HuH-7.5 (cell line): ENCODE measurements at regions not wholly inside any gene's neighbourhood (a gene's known extent, or its start where the extent isn't known, plus 50 kb on each side); places are given as distances from the start of the nearest gene placed in this dataset.

ENCODE experiments used
- DNase-seq: peaks from one replicate; pipeline ENCODE4 v3.0.0; 2011; ENCODE audit warnings: low spot score

DNA sequence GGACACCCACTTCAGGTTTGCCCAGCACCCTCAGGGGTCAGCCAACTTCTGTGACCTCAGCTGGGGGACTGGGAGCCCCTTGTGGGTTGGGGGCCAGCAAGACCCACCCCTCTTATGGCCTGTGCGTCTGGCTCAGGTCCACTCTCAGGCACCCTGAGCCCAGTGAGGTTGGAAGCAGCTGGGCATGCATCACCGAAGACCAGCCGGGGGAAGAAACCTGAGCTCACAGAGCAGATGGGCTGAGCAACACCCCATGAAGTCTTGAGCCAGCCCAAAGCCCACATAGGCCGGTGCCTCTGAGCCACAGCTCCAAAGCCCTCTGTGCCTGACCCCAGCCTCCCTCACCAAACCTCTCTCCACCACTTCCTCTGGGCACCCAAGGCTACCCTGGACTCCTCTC lies 166.7 kb downstream of the RBFOX3 start:
- DNase-seq = no peak

DNA sequence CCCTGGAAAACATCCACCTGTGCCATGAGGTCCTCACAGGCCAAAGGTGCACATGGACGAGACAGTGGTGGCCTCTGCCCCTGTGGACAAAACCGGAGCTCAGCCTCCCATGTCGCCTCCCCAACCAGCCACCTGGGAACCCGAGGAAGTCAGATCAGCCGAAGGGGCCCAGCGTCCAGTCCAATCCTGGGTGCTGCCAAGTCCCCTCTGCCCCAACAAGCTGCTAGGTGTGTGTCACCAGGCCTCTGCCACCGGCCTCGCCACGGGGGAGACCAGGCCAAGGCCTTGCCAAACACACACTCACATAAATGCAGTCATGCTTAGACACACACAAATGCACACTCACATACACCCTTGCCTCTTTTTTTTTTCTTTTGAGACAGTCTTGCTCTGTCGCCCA lies 167.8 kb downstream of the RBFOX3 start:
- no peak for DNase-seq

DNA sequence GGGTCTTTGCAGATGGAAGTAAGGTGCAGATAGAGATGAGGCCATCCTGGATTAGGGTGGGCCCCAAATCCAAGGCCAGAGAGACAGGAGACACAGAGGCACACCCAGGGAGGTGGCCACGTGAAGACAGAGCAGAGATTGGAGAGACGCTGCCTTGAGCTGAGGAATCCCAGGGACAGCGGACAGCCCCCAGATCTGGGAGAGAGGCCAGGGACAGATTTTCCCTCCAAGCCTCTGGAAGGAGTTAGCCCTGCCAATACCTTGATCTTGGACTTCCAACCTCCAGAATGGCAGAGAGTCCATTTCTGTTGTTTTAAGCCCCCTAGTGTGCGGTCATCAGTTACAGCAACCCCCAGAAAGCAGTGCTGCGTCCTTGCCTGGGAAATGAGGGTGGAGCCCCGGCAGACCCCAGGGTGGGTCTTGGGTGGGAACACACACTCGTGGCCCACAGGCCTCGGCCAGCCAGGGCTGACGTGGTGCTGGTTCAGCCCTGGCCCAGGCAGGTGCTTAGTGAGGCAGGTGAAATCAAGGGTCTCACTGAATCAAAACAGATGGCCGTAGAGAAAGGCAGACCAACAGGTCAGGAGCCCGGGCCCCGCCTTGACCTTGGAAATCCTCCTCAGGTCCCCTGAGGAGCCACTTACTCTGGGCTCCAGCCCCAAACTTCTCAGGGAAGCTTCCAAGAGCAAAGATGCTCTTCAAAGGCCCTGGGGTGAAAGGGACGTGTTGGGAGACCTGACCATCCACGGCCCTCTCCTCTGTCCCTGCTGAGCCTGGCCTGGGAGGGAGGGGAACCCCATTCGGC lies 169.3 kb downstream of the RBFOX3 start:
- no peak for DNase-seq

DNA sequence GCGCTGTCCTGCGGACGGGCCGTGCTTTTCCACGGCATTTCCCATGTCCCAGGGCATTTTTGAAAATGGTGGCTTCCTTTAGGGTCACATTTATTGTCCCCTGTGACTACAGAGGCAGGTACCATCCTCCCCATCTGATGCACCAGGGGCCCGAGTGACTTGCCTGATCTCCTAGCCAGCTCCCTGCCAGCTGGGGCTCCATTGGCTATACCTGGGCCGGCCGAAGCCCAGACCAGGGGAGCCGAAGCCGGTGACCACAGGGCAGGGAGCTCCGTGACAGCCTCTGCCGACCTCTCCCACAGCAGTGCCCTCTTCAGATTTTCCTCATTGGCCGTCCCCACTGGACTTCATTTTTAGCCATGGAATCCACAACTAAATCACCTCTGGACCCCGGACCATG lies 170.6 kb downstream of the RBFOX3 start:
- no peak for DNase-seq

DNA sequence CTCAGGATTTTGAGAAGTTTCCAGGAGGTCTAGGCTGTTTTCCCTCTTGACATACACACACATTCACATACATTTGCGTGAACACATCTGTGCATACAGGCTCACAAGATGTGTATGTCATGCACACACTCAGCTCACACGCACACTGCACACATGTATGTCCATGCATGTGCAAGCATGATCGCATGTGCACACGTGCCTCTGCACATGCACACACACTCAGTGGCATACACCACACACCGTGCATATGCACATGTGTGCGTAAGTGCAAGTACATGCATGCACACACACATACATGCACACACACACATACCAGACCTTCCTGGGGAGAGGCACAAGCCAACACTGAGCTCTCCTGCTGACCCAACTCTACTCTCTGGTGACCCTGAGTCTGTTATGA lies 171.4 kb downstream of the RBFOX3 start:
- no peak for DNase-seq

DNA sequence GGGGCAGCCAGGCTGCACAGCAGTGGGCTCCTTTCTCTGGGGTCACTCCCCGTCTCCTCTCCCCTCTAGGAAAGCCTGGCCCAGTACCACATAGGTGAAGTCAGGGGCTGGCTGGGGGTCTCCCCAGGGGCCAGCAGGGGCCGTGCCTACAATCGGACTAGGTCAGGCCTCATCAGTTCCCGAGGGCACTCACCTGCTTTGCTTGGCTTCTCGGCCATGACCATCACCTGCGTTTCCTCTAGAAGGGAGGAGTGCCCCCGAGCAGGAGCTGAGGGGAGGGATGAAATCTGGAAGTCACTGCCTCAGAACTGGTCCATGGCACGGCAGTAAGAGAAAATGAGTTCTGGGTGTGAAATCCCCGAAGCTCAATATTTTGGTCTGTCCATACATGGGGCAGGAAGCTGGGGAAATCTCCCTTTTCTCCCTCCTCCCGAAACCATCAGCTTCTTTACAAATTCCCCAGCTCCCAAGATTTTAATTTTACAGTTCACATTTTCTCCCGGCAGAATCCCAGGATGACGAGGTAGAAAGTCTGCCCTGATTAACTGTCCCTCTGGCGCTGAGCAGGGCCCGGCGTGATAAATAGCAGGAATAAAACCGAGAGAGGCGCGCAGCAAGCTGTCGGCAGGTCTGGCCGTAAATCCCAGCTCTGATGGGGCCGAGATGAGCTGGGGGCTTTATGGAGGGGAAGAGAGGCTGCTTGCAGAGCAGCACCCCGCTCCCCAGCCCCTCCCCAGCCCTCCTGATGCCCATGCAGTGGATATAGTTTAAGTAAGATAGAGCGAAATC lies 172.1 kb downstream of the RBFOX3 start:
- DNase-seq = no peak

DNA sequence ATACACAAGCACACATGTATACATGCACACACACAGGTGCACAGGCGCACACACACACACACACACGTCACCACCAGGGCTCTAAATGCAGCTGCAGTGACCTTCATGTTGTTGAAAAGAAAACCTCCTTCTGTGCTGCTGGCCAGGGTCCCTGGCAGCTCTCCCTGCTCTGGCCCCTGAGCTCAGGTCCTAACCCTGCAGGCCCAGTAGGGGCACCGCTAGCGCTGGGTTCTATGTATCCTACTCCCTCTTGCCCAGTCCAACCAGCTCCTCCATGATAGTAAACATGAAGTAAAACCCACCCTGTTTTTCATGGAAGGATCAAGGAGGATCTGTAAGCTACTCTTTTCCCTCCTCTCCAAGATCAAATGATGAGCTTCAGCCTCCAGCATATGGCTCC lies 172.8 kb downstream of the RBFOX3 start:
- no peak for DNase-seq

DNA sequence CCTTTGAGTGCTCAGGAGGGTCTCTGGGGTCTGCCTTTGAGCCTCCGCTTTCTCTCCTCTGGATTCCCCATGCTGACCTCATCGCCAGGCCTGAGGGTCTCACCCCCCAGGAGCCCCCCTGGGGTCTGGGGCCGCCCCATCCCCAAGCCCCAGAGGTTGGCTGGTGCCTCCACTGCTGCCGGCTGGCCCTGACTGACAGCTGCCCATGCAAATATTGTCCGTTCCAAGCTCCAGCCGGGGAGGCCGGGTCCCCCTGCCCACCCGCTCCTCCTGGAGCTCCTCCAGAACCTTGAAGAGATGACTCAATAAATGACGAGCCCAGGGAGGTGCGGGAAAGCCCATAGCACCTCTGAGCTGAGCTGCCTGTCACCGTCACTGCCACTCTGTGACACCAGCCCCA lies 173.8 kb downstream of the RBFOX3 start:
- DNase-seq = no peak

DNA sequence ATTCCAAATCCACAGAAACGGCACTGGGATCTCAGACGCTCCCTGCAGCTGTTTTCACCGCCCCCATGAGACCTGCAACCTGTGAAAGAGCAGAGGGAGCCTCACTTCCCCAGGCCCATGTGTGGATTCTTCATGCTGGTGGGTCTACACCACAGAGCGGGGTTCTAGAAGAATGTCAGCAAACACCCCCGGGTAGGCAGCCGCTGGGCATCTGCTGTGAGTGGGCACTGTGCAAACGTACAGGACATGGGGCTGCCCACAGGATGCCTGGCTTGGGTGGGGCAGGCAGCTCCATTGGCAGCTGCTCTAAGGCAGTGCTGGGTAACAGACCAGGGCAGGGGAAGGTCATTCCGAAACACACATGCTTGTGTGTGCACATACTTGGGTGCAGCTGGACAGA lies 174.9 kb downstream of the RBFOX3 start:
- no peak for DNase-seq

DNA sequence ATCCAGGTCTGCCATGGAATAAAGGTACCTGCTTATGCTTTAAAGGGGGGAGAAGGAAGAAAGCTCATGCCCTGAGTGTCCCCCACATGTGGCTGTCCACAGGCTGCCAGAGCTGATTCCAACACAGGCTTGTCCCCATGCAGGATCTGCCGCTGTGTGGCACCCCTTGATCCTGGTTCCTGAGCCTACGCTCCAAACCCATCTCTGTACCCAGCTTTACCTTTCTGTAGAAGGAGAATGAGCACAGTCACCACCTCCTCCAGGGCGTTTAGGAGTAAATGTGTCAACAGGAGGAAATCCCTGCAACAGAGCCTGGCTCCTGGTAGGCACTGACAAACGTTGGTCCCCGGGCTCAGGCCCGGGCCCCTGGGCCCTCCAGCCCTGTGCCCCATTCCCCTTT lies 175.6 kb downstream of the RBFOX3 start:
- DNase-seq = no peak

DNA sequence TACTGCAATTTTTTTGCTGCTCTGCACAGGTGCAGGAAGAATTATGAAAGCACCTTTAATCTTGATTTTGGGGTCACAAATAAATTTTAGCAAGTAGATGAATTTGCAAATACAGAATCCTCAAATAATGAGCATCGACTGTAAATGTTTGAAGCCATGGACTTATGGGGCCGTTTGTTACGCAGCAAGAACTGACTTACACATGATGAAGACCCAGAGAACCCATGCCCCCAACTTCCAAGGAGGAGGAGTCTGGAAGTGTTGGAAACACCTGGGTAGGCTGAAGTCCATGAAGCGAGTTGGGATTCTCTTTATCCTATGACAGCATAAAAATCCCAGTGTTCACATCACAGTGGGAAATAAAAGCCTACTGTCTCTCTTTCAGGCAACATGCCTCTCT lies 176.6 kb downstream of the RBFOX3 start:
- DNase-seq = no peak

DNA sequence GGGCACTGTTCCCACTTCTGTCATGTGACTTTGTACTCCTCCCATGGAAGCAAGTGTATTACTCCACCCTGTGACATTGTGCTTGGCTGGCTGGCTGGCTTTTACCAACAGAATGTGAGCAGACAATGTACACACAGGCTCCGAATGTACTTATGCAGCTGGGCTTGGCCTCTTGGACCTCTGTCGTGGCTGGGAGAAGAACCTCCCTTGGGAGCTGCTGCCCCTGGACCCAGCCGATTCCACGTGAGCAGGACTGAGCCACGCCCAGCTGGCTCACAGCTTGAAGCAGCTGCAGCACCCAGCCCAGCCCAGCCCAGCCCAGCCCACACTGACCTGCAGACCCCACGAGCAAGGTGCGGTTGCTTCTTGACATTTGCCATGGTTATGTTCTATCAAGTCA lies 177.5 kb downstream of the RBFOX3 start:
- DNase-seq = no peak

DNA sequence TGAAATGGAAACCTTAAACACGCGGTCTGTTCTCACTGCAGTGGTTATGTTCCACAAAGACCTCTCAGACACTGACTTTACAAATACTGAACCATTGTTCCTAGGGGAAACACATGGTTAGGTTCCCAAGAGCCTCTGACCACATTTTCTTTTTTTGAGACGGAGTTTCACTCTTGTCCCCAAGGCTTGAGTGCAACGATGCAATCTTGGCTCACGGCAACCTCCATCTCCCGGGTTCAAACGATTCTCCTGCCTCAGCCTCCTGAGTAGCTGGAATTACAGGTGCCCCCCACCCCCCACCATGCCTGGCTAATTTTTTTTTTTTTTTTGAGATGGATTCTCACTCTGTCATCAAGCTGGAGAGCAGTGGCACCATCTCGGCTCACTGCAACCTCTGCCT lies 179.7 kb downstream of the RBFOX3 start:
- DNase-seq = no peak

DNA sequence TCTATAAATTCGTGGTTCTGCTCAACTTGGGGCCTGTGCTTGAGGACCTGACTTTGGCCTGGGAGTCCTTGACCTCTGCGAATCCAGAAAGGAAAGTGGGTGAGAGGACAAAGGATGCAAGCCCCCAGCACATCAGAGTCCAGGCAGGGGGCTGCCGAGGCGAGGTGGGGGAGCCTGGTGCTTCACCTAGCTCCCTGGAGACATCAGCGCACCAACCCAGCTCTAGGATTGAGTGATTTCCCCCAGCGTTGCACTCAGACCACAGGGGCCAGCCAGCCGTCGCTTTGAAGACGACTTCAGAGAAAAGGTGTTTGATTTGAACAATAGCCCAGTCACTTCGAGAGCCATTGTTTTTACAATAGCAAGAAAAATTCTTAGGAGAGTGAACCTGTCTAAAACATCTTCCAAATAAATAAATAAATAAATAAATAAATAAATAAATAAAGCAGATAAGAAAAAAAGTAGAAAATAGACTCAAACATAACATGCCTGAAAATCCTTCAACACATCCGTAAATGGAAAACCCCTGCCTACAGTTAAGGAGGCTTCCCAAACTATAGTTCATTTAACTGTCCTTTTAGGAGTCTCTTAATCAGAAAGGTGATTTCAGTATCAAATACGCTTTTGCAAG lies 180.9 kb downstream of the RBFOX3 start:
- DNase-seq = no peak

DNA sequence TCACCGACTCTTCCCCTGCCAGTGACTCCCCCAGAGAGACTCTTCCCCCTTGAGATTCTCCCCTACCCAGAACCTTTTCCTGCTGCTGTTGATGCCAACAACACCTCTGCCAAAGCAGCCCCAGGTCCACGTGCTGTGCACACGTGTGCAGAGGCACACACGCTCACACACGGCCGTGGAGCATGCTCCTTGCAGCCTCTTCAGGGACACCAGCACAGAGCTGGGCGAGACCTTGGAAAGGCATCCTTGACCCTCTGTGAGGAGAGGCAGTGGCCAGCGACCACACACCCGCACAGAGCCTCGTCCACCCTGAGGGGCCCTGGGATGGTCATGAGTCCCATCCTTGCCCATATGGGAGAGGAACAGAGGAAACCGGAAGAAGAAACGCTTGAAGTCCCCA lies 181.9 kb downstream of the RBFOX3 start:
- no peak for DNase-seq

DNA sequence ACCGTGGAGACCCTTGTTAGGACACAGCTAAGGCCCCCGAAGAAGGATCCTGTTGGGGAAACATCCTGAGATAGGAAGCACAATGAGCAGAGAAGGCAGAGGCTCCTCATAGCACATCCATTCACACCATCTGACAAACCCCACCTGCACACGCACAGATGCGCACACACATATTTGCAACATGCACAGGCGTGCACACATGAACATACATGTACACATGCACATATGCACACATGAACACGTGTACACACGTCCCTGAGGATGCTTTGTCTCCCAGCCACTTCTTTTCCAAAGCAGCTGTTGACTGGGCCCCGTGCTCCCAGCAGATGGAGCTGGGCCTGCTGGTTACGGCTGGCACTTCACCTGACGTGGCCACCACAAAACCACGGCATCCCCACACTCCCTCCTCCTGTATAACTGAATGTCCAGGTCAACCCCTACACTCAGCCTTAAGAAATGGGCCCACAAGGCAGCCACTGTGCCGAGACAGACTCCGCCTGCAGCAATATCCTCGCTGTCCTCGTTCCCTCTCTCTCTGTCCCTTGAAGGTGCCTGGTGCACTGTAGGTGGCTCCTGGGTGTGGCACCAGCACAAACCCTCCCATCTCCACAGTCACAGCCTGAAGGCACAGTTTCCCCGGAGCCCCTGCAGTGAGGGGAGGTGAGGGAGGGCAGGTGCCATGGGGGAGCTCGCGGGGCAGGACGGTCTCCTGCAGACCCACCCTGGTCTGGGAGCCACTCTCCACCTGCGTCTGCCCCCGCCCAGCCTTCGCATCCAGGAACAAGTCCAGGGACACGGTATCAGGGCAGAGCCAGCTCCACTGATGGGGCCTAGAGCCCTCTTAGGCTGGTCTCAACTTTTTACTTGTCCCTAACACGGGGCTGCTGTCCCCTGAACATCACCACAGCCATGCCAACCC lies 183.0 kb downstream of the RBFOX3 start:
- no peak for DNase-seq

DNA sequence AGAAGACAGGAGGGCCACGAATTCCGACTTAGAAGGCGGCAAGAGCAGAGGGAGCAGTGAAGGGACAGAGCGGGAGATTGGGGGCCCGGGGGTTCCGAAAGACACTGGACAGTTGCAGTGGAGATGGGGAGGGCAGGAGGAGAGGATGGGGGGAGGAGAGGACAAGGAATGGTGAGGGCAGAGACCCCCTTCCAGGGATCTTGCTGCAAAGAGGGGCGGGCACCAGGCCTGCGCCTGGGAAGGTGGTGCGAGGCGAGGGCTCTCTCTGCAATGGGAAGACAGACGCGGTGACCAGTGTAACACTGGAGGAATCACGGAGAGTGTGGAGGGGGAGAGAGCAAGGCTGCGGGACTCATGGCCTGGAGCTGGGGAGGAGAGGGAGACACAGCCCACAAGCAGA lies 185.2 kb downstream of the RBFOX3 start:
- DNase-seq = no peak

DNA sequence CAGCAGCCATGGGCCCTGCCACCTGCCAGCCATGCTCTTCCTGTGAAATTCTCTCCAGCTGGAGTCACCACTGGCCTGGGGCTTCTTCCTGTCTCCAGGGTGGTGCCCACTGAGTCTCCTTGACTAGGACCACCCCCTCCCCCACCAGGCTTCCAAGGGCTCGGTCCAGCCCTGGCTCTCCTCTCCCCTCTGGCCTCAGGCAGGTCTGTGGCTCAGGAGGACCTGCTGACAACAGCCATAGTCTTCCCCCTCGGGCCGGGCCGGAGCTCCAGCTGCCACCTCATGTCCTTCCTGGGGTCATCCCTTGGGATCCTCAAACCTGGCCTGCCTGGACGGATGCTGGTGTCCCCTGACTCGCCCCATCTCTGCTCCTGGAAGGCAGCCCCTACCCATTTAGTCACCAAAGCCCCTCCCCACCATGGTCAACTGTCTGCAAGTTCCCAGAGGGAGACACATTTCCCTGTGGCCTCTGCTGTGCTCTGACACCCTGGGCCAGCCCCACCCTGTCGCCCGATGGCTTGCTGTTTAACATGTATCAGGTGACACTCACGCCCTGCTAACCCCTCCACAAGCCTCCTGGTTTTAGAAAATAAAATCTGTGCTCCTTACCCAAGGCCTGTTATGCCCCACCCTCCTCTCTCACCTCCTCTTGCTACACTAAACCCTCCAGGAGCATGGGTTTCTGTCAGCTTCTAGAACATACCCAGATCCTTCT lies 186.2 kb downstream of the RBFOX3 start:
- DNase-seq = no peak

DNA sequence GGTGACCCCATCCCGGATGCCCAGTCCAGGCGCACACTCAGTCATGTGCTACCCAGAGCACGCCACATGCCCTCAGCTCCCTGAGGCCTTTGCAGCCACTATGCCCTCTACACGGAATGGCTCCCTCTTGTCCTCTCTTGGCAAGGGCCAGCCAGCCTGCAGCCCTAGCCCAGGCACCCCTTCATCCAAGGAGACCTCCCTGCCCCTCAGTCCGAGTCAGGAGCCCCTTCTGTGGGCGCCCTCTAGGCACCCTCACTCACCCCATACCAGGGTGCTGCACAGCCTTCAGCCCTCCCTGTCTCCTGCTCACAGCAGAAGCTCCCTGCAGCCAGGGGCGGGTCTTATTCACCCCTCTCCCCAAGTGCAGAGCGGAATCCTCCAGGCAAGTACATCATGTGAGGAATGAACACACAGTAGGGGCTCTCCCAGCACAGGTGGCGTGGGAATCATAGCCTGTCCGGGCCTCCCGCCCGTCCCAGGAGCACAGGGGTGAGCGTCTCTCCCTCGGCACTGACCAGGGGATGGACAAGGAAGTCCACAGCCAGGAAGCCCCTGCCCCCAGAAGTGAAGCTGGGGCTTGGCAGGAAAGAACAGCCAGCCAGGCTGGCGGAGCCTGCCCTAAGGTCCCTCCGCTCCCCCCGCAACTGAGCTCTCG lies 186.9 kb downstream of the RBFOX3 start:
- DNase-seq = no peak

DNA sequence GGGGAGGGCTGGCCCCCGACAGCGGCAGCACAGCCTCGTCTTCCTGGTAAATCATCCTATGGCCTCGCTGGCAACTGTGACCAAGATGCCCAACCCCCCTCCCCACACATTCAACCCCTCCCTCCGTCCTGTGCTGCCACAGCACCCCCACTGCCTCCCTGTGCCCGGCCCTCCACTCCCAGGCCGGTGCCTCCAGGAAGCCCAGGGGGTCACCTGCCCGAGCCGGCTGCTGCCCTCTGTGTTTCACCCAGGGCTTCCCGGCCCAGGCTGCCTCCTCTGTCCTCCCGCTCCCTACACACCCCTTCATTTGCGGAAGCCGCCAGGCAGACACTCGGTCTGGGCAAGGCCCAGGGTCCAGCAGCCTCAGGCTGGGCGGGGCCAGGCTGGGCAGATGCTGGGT lies 188.6 kb downstream of the RBFOX3 start:
- DNase-seq = no peak
